ENCODE measurements at regions not wholly inside any gene's neighbourhood (a gene's known extent, or its start where the extent isn't known, plus 50 kb on each side); places are given as distances from the start of the nearest gene placed in this dataset.
A peak's percentile ranks its signal among the peaks of the same experiment; 100 is the strongest.
"Not testable (repeated sequence)": the region's sequence is repeated elsewhere in the genome, so short reads cannot be mapped to it uniquely, and the experiment has no call there.

GRCh38 chrX:115408771-115409400 lies 119.4 kb downstream of the LUZP4 start:
- no peak for DNase-seq

DNA sequence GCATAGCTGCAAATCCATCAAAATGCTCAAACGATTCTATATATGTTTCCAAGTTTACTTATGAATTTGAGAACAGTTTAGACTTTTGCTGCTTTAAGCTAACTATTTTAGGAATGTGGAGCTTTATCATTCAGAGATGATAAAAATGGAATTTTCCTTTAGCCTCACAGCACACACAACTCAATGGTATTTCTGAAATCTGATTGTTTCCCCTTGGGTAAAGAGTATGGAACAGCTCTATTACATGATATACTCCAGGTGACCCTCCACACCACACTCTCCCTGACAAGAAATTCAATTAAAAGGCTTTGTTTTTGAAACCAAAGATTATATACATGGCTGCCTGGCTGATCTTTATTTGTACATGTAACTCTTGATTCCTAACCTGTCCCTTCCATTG lies 120.0 kb downstream of the LUZP4 start:
- no peak for DNase-seq

- no peak for DNase-seq
These were observed 121.4 kb downstream of the LUZP4 start for GRCh38 chrX:115410731-115411428.

- no peak for DNase-seq
These were observed 123.8 kb downstream of the LUZP4 start for GRCh38 chrX:115413246-115413878.

DNA sequence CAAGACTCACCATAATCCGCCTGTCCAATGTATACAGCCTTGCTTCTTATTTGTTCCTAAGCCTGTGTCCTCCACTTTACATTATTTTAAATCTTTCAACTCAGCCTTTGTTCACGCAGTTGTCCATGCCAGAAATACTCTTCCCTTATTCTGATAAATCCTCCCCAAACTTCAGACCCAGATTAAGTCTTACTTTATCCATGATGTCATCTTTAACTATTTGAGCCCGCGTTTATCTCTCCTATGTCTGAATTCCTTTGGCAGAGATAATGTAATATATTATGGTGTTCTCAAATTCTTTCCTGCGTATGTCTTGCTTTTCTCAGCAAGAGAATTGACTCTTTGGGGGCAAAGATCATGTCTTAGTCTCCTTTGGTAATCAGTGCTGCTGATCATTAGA lies 129.6 kb downstream of the LUZP4 start:
- no peak for DNase-seq

DNA sequence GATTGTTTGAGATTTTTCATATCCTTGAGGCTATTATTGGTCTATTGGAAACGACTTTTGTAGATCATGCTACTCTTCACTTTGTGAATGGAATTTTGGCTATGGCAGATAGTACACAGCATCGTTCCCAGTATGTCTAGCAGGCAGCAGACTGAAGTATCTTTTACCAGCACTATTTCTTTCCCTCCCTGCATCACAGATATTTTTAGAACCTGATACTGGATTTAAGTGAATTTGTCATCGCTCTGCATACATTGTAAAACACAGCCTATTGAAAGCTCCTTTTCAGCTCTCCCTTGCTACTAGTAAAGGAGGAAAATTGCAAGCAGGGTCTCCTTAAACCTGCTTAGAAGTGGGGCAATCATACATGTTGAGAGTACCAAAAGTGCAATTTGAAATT lies 133.6 kb downstream of the LUZP4 start:
- DNase-seq, result no peak

DNA sequence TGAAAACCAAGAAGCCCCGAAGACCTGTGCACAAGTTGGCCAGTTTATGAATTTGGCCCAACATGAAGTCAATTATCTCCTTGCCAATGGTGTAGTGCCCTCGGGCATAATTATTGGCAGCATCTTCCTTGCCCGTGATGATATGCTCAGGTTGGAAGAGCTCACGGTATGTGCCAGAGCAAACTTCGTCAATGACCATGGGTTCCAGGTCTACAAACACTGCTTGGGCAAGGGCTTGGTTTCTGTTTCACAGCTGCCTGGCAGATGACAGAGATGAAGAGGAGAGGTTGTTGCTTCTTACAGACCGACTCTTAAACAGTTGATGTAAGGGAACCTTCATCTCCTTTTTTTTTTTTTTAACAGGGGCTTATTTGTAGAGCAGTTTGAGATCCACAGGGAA lies 135.6 kb upstream of the PLS3 start:
- DNase-seq, result no peak

DNA sequence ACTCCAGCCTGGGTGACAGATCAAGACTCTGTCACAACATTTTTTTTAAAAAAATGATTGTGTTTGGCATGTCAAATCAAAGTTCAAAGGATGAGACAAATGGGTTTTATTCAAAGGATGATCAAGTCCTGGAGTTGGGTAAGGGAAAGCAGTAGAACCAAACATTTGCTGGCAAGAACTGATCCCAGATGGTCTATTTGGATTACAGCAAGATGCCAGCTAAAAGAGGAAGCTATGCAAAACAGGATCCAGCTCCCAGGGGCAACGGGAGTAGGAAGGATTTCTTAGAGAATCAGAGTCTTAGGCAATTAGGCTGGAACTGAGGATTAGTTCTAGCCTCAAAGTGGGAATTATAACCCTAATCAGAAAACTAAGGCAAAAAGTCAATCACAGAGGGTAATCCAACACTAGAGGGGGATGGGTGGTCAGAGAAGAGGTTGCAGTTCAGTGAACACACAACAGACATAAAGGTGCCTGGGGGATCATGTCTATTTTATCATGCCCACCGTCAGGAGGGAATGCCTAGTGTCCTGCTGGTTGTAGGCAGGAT lies 133.0 kb upstream of the PLS3 start:
- DNase-seq, result no peak

- DNase-seq, result not testable (repeated sequence)
These were observed 126.1 kb upstream of the PLS3 start for GRCh38 chrX:115434834-115435233.

DNA sequence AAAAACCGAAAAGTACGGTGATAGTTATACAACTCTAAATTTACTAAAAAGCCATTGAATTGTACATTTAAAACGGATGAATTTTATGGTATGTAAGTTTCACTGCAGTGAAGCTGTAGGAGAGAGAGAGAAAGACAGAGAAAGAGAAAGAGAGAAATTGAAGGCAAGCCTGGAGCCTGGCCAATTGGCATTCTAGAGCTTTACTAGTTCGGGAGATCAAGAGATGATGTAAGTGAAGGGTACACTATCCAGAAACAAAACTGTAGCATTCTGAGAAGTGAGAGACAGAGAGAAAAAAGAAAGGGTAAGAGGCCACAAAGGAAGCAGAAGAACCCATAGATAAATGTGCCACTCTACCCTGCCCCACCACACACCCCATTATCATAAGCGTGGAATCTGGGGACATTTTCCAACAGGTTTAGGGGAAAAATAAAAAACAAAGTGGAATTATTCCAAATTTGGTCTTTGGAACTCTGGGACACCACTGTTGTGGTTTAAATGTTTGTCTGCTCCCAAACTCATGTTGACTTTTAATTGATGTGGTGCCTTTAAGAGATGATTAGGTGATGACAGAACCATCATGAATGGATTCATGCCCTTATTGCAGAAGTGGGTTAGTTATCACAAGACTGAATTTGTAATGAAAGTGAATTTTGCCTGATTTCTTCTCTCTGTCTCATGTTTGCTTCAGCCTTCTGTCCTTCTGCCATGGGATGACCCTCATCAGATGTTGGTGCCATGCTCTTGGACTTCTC lies 123.0 kb upstream of the PLS3 start:
- DNase-seq, result no peak

GRCh38 chrX:115448146-115448545 lies 112.8 kb upstream of the PLS3 start:
- DNase-seq, result no peak

- DNase-seq, result peak; percentile 1
These were observed 111.2 kb upstream of the PLS3 start for GRCh38 chrX:115449742-115450141.

DNA sequence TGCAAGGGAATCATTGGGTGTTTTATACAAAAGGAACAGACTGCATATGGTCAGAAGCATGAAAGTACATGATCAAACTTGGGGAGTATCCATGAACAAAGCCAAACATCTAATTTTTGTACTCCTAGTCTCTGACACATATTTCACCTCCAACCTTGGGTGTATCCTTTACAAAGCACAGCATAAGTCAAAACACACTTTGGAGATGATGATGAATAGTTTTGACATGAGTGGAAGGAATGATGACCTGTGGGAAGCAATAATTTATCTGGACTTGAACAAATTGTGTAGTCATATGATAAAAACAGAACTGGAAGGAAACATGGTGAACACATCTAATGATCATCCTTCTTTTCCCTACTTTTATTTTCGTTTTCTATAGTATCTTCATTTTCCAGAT lies 108.7 kb upstream of the PLS3 start:
- no peak for DNase-seq

- DNase-seq, result no peak
These were observed 100.8 kb upstream of the PLS3 start for GRCh38 chrX:115459883-115460880.

DNA sequence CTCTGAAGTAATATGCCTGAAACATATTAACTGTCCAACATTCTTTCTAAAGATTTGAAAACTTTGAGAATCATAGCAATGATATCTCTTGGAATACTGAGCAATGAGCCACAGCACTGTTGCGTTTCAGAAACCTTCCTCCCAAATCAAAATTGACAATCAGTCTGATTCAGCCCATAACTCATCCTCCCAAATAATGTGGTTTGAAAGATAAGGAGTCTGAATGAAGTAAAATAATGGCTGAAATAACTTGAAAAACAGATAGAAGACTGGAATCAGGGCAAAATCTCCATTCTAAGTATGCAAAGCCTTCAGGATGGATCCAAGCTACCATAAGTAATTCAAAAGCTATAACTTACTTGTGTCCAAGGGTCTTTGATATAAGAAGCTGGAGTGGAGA lies 98.6 kb upstream of the PLS3 start:
- no peak for DNase-seq

DNA sequence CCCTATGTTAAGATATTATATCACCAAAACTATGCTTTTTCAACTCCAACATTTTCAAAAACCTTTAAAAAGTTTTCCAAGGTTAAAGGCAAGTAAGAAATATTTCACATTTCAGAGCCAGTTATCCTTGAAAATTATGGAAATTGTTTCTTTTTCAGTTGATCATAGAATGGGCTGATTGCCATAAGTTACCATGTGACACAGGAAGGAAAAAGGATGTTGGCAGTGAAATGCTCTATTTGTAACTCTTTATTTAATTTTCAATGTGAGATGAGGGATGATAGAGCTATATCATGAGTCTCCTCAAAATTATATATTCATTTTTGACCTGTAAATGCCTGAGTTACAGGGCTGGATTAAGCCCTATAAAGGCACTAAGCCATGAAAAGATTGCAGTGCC lies 93.0 kb upstream of the PLS3 start:
- DNase-seq, result no peak

GRCh38 chrX:115472131-115472530 lies 88.8 kb upstream of the PLS3 start:
- DNase-seq, result no peak

DNA sequence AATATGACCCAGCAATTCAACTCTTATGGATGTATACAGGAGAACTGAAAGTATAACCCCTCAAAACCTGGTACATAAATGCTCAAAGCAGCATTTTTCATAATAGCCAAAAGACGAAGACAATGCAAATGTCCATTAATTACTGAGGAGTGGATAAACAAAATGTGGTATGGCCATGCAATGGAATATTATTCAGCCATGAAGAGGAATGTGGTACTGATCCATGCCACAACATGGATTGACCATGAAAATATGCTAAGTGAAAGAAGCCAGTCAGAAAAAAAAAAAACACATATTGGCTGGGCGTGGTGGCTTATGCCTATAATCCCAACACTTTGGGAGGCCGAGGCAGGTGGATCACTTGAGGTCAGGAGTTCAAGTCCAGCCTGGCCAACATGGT lies 74.5 kb upstream of the PLS3 start:
- DNase-seq, result no peak

DNA sequence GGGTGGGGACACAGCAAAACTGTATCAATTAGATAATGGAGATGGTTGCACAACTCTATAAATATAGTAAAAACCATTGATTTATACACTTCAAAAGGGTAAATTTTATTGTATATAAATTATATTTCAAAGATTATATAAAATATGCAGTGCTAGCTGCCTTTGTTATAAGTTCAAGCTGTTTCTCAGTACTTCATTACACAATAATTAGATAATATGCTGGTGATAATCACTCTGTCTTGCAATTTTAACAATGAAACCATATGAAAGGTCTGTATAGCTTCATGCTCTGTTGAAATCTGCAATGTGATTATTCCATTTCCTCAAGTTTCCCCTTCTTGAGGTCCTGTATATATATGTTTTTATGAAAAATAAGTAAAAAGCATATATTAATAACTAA lies 73.4 kb upstream of the PLS3 start:
- DNase-seq, result no peak

DNA sequence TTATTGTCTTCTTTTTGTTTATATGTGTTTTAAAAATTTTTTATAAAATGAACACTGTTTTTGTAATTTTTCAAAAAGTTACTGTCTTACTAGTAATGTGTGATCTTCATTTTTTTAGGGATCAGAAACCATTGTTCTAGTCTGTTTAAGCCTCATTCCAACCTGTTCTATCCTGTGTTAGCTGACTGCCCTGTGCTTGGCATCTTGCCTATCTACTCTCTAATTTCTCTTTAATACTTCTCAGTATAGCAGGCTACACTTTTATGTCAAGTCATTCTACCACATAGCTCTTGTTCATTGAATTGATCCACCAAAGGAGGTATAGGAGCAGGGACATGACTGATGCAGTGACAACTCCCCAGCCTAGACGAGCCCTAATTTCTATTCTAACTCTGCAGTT lies 70.2 kb upstream of the PLS3 start:
- peak; percentile 17 for DNase-seq

DNA sequence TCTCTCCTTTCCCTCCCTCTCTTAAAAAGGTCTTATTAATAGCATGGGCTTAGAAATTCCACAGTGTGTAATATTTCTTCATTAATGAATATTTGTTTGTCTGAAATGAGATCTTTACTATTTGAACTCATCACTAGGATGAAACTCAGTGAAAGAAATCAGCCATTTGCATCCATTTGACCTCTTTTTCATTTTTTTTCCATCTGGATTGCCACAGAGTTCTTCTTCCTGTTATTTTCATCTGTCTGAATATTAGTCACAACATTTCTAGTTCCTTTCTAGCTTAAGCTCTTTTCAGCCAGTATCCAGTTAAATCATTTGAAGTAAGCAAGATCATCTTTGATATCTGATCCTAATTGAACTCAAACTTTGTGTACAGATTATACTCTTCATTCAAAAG lies 69.2 kb upstream of the PLS3 start:
- DNase-seq, result no peak

DNA sequence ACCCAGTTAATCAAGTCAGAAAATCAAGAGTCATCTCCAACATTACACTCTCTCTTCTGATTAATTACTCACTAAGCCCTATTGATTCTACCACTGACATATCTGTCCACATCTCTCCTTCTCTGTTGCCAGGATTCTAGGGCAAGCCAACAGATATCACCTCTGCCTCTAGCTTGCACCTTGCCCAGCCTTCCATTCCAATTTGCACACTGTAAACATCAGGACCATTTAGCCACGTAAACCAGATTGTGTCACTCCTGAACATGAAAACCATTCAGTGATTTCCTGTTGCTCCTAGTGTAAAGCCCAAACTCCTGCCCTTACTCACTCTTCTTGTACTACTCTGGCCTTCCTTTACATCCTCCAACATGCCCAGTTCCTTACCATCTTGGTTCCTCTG lies 68.0 kb upstream of the PLS3 start:
- DNase-seq, result no peak
